Right cardiac atrium (tissue), 5 donors: ENCODE measurements at regions not wholly inside any gene's neighbourhood (a gene's known extent, or its start where the extent isn't known, plus 50 kb on each side); places are given as distances from the start of the nearest gene placed in this dataset.
A peak's percentile ranks its signal among the peaks of the same experiment; 100 is the strongest.
"Not testable (repeated sequence)": the region's sequence is repeated elsewhere in the genome, so short reads cannot be mapped to it uniquely, and the experiment has no call there.

ENCODE experiments used
- ATAC-seq, 2 donors: fragments of 200-7000 bp; cut with Tn5 transposase; one replicate each; pipeline versions ENCODE4 v1.8.0 to v1.9.1; 2020; ENCODE audit warnings: moderate library complexity in 2 of 2, mild to moderate bottlenecking in 1 of 2
- DNase-seq, 3 donors: peaks; one replicate each; pipeline ENCODE4 v3.0.0-alpha.2; 2020
- H3K27ac ChIP-seq: one replicate; pipeline ENCODE4 v1.5.1; 2013; ENCODE audit warnings: mild to moderate bottlenecking, low read length, control low read depth, moderate library complexity
- H3K27me3 ChIP-seq: one replicate; pipeline ENCODE4 v1.6.1; 2013; ENCODE audit not compliant: control insufficient read depth, insufficient read depth
- H3K4me1 ChIP-seq: one replicate; pipeline ENCODE4 v1.6.1; 2013; ENCODE audit warnings: low read length; ENCODE audit not compliant: control insufficient read depth, insufficient read depth
- H3K4me3 ChIP-seq: one replicate; pipeline ENCODE4 v1.5.1; 2013; ENCODE audit warnings: low read length, control low read depth
- H3K9me3 ChIP-seq: one replicate; pipeline ENCODE4 v1.6.1; 2013; ENCODE audit warnings: low read length; ENCODE audit not compliant: control insufficient read depth
- WGBS: extraction: QIAGEN DNeasy Blood & Tissue Kit; methylation state at CpG from one replicate; pipeline ENCODE4 v1.1.7; 2013; 5-methylcytosine and 5-hydroxymethylcytosine counted together
- intact Hi-C, 4 donors: fragments of 100-400 bp; cut with DNase I; formaldehyde crosslinking; loops; one replicate each; pipeline versions ENCODE4 v1.11.0 to v1.14.0; 2022 to 2023
- donor health status: healthy with polysubstance abuse.
- donor health status: DM: no; HTN: yes; CAD: no.
- donor health status: DM: no; HTN: no; CAD: no.
- donor health status: DM: no; HTN: yes; CAD: no; lungs with severe emphysema.
- donor health status: DM: yes; HTN: yes; CAD: no.

DNA sequence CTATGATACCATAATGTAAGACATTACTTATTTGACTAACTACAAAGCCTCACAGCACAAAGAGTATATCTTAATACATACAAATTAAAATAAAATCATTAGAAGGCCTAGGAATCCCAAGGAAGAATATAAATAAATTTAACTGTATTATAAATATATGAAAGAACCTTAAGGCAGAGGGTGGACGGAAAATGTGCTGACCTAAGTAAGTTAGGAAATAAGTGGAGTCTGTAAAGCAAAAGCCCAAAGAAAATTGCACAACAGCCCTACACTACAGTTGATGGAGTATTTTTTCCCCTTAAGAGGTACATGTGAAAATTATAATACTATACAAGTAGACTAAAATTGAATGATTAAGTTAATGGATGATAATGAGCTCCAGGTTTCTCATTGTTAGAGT lies 710.1 kb downstream of the NR4A2 start:
- Histone ChIP-seq H3K9me3 (no peaks in the 10 kb centered on the region), H3K27me3 (no peaks in the 10 kb centered on the region), H3K4me3 (no peak overlapping the region), H3K4me1 (no peaks in the 10 kb centered on the region), H3K27ac (no peak overlapping the region)
- intact Hi-C loops = no loop called here
- no peak for ATAC-seq
- 49% methylated on average over 1 of the region's 1 CpG for WGBS
- no peak for DNase-seq

DNA sequence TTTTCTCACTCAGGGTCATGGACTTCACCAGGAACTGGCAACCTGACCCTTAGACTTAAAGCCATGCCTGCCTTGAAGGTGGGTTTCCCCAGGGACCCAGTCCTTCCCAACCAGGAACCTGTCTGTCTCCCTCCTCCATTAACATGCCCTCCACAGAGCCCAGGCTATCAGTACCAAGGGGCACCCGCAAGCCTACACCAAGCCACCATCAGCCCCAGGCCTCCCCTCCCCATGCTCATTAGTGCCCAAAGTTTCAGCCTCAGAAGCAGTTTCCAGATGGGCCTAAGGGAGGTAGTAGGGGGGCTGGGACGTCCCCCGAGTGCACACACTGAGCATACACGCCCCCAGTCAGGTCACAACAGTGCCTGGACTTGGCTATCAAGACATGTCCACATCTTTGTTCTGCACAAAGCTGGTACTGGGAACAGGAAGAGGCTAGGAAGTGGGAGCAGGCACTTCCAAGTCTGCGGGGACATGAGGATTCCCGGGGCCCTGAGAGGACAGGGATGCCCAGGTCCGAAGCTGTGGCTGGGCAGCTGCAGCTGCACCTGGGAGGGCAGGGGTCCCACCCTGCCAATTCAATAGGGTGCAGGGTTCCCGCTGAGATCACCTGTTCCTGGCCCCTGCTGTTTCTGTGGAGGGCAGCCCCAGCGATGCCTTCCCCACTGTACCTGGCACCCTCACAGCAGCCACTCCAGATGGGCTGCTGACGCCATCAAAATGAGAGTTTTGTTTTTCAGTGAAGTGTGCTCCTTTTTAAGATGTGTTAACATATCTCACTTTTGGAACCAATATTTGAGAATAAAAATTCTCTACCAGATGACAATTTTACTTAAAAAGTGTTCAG lies 731.4 kb downstream of the NR4A2 start:
- no peaks in the 10 kb centered on the region for H3K27me3 ChIP-seq
- intact Hi-C loops = no loop called here
- H3K9me3 ChIP-seq = no peaks in the 10 kb centered on the region
- no peak overlapping the region for H3K27ac ChIP-seq
- no peaks in the 10 kb centered on the region for H3K4me1 ChIP-seq
- peak in 1 of 2 donors; percentile 29 for ATAC-seq
- DNase-seq = no peak
- H3K4me3 ChIP-seq = no peak overlapping the region
- WGBS = 84% methylated on average over 10 of the region's 10 CpGs

DNA sequence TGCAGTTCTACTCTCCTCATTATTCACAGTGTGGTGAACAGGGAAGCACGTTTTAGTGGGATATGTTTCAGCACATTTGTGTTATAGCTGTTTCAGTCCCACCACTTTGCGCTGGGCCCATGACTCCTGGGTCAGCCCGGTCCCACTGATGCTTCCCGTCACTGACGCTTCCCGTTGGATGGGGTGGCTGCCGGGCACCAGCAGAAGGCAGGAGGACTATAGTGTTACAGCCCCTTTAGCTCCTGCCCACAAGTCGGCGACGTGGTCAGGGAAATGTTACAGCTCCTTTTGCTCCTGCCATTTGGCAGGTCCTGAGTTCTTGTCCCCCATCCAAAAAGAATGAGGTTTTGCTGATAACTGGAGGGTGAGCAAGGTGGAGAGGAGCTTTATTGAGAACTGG lies 732.2 kb downstream of the NR4A2 start:
- Histone ChIP-seq H3K4me1 (no peaks in the 10 kb centered on the region), H3K4me3 (no peak overlapping the region), H3K9me3 (no peaks in the 10 kb centered on the region), H3K27ac (no peak overlapping the region), H3K27me3 (no peaks in the 10 kb centered on the region)
- ATAC-seq (peak in 1 of 2 donors; percentile 22), DNase-seq (no peak)
- intact Hi-C loops = no loop called here
- WGBS = 81% methylated on average over 10 of the region's 10 CpGs

DNA sequence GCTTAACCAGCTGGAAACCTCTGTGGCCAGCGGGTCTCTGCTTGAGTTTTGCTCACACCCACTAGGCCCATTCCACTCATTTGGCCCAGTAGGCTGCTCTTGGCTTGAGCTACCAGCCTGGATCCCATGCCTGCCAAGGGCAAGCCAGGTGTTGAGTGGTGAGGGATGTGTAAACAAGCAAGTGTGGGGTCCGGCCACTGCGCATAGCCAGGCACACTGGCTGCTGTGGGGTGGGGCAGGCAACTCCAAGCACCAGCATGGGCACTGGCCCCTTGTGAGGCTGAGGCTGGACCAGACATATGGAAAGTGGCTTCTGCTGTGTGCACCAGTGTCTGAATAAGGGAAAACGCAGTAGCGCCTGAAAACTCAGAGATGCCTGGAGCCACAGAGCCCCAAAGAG lies 732.7 kb downstream of the NR4A2 start:
- H3K9me3 ChIP-seq = no peaks in the 10 kb centered on the region

DNA sequence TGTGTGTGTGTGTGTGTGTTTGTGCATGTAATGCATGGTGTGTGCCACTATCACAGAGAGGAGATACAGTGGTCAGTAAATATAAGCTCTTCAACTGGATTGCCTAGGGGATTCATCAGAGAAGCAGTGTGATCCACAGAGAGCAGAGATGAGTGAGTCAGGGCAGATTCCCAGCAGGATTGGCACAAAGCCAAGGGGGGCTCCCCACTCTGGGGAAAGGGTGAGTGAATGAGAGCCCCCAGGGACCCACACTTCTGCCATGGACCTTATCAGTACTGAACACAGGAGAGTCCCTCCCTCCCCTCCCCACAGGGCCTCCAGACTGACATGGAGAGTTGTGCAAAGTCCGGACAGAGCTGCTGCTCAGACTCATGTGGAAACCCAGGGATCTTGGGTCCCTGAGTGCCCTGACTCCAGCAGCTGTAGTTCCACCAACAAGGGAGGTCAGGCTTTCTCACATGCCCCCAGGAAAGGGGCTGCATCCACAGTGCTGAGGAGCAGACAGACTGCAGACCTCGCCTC lies 748.8 kb downstream of the NR4A2 start:
- Histone ChIP-seq H3K4me1 (no peaks in the 10 kb centered on the region), H3K27ac (no peak overlapping the region), H3K27me3 (no peaks in the 10 kb centered on the region), H3K9me3 (no peaks in the 10 kb centered on the region), H3K4me3 (no peak overlapping the region)
- no peak for DNase-seq
- intact Hi-C loops = no loop called here
- peak in 1 of 2 donors; percentile 50 for ATAC-seq
- WGBS = 77% methylated on average over 2 of the region's 2 CpGs

More for the DNA sequence above, 732.7 kb downstream of the NR4A2 start:
- ATAC-seq (peak in 1 of 2 donors; percentile 26), DNase-seq (no peak)
- H3K4me1 ChIP-seq = no peaks in the 10 kb centered on the region
- no peaks in the 10 kb centered on the region for H3K27me3 ChIP-seq
- H3K27ac ChIP-seq = no peak overlapping the region
- H3K4me3 ChIP-seq = no peak overlapping the region
- intact Hi-C loops = no loop called here
- WGBS = 88% methylated on average over 5 of the region's 5 CpGs

DNA sequence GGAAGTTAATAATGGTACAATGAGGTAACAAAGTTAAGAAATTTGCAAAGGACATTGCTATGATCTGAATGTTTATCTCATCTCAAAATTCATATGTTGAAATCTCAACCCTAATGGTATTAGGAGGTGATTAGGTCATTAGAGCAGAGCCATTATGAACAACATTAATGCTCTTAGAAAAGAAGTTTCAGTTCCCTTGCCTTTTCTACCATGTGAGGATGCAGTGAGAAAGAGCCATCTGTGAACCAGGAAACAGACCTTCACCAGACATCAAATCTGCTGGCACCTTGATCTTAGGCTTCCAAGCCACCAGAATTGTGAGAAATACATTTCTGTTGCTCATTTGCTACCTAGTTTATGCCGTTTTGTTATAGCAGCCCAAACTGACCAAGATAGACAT lies 757.6 kb downstream of the NR4A2 start:
- Histone ChIP-seq H3K9me3 (no peaks in the 10 kb centered on the region), H3K4me1 (no peaks in the 10 kb centered on the region), H3K4me3 (no peak overlapping the region), H3K27me3 (no peaks in the 10 kb centered on the region), H3K27ac (no peak overlapping the region)
- no peak for ATAC-seq
- 75% methylated on average over 1 of the region's 1 CpG for WGBS
- intact Hi-C loops = no loop called here
- no peak for DNase-seq

DNA sequence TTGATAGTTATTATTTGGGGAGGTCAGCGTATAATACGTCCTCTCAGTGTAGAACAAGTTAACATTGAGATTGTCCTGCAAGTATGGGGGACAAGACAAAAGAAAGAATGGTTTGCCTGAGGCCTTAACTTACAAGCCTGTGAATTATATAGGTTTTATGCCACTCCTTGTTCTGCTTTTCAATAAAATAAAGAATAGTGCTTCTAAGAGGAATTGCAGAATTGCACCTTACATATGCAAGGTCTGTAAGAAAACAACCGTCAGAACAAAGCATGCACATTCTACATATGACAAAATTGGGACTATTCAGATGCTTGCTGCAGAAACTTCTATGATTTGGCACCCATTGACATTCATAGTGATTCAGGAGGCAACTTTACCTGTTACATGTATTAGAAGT lies 785.0 kb downstream of the NR4A2 start:
- intact Hi-C loops = no loop called here
- Histone ChIP-seq H3K4me3 (no peak overlapping the region), H3K27me3 (no peaks in the 10 kb centered on the region), H3K9me3 (no peaks in the 10 kb centered on the region), H3K4me1 (no peaks in the 10 kb centered on the region), H3K27ac (no peak overlapping the region)
- no peak for ATAC-seq
- DNase-seq = no peak
- WGBS = 88% methylated on average over 3 of the region's 3 CpGs

DNA sequence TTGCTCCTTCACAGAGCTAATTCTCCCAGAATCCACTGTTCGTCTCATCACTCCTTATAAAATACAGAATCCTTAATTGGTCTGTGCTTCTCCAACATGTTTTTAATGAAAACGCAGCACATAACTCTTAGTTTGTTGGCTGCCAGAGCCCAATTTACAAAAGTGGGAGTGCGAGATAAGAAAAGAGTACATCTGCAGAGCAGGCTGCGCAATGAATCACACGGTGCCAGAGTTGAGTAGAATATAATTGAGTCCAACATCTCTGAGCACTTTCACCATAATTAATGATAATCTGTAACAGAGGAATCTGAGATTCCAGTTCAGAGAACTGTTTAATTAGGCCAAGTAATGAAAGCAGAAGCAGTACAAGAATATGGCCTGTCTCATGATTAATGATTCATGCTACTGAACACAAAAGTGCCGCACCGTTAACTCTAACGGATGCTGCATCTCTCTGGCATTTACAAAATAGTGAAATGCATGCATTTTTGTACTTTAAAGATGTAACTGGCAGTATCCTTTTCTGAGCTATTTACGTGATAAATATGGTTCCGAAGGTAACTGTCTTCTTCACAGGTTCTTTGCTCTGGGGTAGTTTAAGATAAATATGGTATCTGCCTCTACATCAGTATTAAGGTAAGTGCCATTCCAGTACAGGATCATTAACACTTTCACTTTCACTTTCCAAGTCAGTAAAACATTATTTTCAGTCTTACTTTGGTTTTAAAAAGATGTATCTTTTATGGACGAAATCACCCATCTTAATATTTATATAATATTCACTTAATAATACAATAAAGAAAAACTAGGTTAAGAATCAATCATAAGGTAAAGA lies 785.6 kb downstream of the NR4A2 start:
- Histone ChIP-seq H3K4me1 (no peaks in the 10 kb centered on the region), H3K4me3 (peak overlapping the region; percentile 6), H3K9me3 (no peaks in the 10 kb centered on the region), H3K27ac (no peak overlapping the region), H3K27me3 (no peaks in the 10 kb centered on the region)
- DNase-seq (peak in 1 of 3 donors; percentile 7), ATAC-seq (no peak)
- 63% methylated on average over 11 of the region's 11 CpGs for WGBS
- intact Hi-C loops = no loop called here

DNA sequence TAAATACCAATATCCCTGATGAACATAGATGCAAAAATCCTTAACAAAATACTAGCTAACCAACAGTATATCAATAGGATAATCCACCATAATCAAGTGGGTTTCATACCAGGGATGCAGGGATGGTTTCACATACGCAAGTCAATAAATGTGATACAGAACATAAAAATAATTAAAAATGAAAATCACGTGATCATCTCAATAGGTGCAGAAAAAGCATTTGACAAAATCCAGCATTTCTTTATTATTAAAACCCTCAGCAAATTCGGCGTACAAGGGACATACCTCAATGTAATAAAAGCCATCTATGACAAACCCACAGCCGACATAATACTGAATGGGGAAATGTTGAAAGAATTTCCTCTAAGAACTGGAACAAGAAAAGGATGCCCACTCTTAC lies 793.5 kb downstream of the NR4A2 start:
- H3K9me3 ChIP-seq, H3K4me3 ChIP-seq, H3K4me1 ChIP-seq, intact Hi-C loops, H3K27me3 ChIP-seq, H3K27ac ChIP-seq, ATAC-seq, DNase-seq: not testable (repeated sequence)
- 89% methylated on average over 5 of the region's 5 CpGs for WGBS

DNA sequence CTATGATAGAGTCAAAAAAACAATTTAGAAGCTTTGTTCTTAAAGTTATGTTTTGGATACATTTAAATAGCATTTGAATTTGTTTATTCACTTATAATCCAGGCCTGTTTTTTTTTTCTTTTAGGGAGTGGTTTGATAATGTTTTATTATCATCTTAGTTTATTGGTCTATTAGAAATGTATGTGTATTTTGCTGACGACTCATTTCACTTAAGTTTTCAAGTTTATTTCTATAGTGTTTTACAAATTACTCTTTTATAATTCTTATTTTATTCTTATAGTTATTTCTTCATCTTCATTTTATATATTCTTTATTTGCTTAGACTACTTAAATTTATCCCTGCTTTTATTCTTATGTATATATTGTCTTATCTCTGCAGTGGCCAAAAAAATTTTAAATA lies 804.5 kb downstream of the NR4A2 start:
- WGBS = 89% methylated on average over 1 of the region's 1 CpG
- Histone ChIP-seq H3K9me3 (no peaks in the 10 kb centered on the region), H3K4me3 (no peak overlapping the region), H3K27ac (no peak overlapping the region), H3K4me1 (no peaks in the 10 kb centered on the region), H3K27me3 (no peaks in the 10 kb centered on the region)
- no peak for DNase-seq
- intact Hi-C loops = no loop called here
- no peak for ATAC-seq

DNA sequence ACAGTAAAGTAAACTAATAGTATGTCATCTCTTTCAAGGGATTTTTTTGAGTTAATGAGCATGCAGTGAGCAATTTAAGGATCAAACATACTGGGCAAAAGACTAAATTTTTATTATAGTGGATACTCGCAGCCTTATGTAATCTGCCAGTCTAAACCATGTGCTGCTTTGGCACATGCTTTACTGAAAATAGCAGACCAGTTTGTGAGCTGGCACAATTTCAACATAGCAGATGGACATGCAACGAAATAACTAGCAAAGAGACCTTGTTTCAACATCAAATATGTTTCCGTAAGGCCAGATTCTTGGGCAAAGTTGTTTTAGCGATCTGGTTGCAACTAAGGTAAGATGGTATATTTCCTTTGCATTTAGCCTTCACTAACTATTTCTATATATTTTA lies 807.3 kb downstream of the NR4A2 start:
- no peak overlapping the region for H3K27ac ChIP-seq
- ATAC-seq (no peak), DNase-seq (no peak)
- no peaks in the 10 kb centered on the region for H3K27me3 ChIP-seq
- no peaks in the 10 kb centered on the region for H3K9me3 ChIP-seq
- WGBS = 74% methylated on average over 4 of the region's 4 CpGs
- intact Hi-C loops = no loop called here
- H3K4me1 ChIP-seq = no peaks in the 10 kb centered on the region
- no peak overlapping the region for H3K4me3 ChIP-seq
